ENCODE measurements at regions not wholly inside any gene's neighbourhood (a gene's known extent, or its start where the extent isn't known, plus 50 kb on each side); places are given as distances from the start of the nearest gene placed in this dataset.

- Histone ChIP-seq H3K4me3 (ENCODE audit: low read depth in 2 of 2, low read length in 2 of 2) (no peak overlapping the region), H3K4me1 (ENCODE audit: control insufficient read depth, insufficient read depth, low read length) (no peaks in the 10 kb centered on the region), H3K9me3 (ENCODE audit: control insufficient read depth, insufficient read depth, low read depth, low read length) (no peaks in the 10 kb centered on the region), H3K27ac (ENCODE audit: low read length) (no peak overlapping the region), H3K27me3 (ENCODE audit: control insufficient read depth, insufficient read depth, low read length) (no peaks in the 10 kb centered on the region), H3K36me3 (ENCODE audit: control insufficient read depth, insufficient read depth, low read length) (no peaks in the 10 kb centered on the region)
- DNase-seq (ENCODE audit: low read depth, low spot score) (no peak), ATAC-seq (no peak)
- ChIA-PET POLR2A (no interaction called here), CTCF (no interaction called here)
- TF ChIP-seq REST (IDR thresholded peaks at IDR 0.05; ENCODE audit: insufficient read depth in 1 of 2, low read depth in 2 of 2, low read length in 1 of 2): no peak
- no peak for TF ChIP-seq POLR2AphosphoS5 (IDR thresholded peaks at IDR 0.05; ENCODE audit: low read depth, low read length)
- no peak for TF ChIP-seq TCF7L2 (IDR thresholded peaks at IDR 0.05; ENCODE audit: low read depth, low read length)
- no peak for TF ChIP-seq SIN3A (IDR thresholded peaks at IDR 0.05; ENCODE audit: borderline replicate concordance, insufficient read depth, low read depth, low read length)
- TF ChIP-seq CTCF (IDR thresholded peaks at IDR 0.05): no peak
- intact Hi-C loops (cut with micrococcal nuclease; ENCODE audit: unreplicated experiment) (no loop called here), in situ Hi-C loops (cut with HindIII; ENCODE audit: low pct_unique_long_range_greater_than_20kb, low sequenced_read_pairs) (no loop called here)
- no TSS peak for BruUV-seq (replicated peaks)
Observed at GRCh38 chr2:215531284-215531683, 95.4 kb upstream of the FN1 start.

- Histone ChIP-seq H3K4me1 (ENCODE audit: control insufficient read depth, insufficient read depth, low read length) (no peaks in the 10 kb centered on the region), H3K27ac (ENCODE audit: low read length) (no peak overlapping the region), H3K4me3 (ENCODE audit: low read depth in 2 of 2, low read length in 2 of 2) (no peak overlapping the region), H3K36me3 (ENCODE audit: control insufficient read depth, insufficient read depth, low read length) (no peaks in the 10 kb centered on the region), H3K9me3 (ENCODE audit: control insufficient read depth, insufficient read depth, low read depth, low read length) (no peaks in the 10 kb centered on the region), H3K27me3 (ENCODE audit: control insufficient read depth, insufficient read depth, low read length) (no peaks in the 10 kb centered on the region)
- no TSS peak for BruUV-seq (replicated peaks)
- CTCF ChIA-PET: no interaction called here
- TF ChIP-seq SIN3A (IDR thresholded peaks at IDR 0.05; ENCODE audit: borderline replicate concordance, insufficient read depth, low read depth, low read length) (no peak), REST (IDR thresholded peaks at IDR 0.05; ENCODE audit: insufficient read depth in 1 of 2, low read depth in 2 of 2, low read length in 1 of 2) (no peak)
- in situ Hi-C loops (cut with HindIII; ENCODE audit: low pct_unique_long_range_greater_than_20kb, low sequenced_read_pairs): no loop called here
- no peak for ATAC-seq
- DNase-seq (ENCODE audit: low read depth, low spot score): no peak
- POLR2A ChIA-PET: no interaction called here
- intact Hi-C loops (cut with micrococcal nuclease; ENCODE audit: unreplicated experiment): no loop called here
Observed at GRCh38 chr2:215530191-215530968, 94.5 kb upstream of the FN1 start.
